ENCODE measurements at regions not wholly inside any gene's neighbourhood (a gene's known extent, or its start where the extent isn't known, plus 50 kb on each side); places are given as distances from the start of the nearest gene placed in this dataset.

DNA sequence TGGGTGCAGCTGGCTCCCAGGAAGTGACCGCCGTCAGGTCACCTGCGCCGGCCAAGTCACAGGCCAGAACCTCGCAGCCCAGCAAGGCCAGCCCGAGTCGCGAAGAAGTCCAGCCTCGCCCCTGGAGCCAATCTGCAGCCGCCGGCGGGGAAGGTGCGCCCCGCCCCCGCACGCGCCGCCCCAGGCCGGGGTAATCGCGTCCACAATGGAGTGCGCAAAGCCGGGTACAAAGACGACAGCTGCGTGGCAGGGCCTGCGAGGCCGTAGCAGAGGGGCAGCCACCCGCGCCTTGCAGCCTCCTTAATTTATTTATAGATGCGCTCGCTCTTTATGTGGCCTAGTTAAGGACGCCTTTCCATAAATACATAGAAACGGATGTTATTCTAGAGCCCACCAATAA is 139.4 kb upstream of the CPEB2 start:
- TF ChIP-seq, protein P1, sequence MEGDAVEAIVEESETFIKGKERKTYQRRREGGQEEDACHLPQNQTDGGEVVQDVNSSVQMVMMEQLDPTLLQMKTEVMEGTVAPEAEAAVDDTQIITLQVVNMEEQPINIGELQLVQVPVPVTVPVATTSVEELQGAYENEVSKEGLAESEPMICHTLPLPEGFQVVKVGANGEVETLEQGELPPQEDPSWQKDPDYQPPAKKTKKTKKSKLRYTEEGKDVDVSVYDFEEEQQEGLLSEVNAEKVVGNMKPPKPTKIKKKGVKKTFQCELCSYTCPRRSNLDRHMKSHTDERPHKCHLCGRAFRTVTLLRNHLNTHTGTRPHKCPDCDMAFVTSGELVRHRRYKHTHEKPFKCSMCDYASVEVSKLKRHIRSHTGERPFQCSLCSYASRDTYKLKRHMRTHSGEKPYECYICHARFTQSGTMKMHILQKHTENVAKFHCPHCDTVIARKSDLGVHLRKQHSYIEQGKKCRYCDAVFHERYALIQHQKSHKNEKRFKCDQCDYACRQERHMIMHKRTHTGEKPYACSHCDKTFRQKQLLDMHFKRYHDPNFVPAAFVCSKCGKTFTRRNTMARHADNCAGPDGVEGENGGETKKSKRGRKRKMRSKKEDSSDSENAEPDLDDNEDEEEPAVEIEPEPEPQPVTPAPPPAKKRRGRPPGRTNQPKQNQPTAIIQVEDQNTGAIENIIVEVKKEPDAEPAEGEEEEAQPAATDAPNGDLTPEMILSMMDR (IDR thresholded peaks at IDR 0.05), result no peak
- no peaks in the 10 kb centered on the region for H3K9me3 Mint-ChIP-seq (ENCODE audit: low read depth)
- no peak overlapping the region for H3K4me3 Mint-ChIP-seq (ENCODE audit: unreplicated experiment)
- H3K27me3 Mint-ChIP-seq (ENCODE audit: low read depth), result peaks cover 6% of the 10 kb centered on the region
- H3K4me1 Mint-ChIP-seq (ENCODE audit: low read depth), result no peaks in the 10 kb centered on the region
- no peak overlapping the region for H3K27ac Mint-ChIP-seq (ENCODE audit: unreplicated experiment)
- no peak for DNase-seq (ENCODE audit: low spot score)
- no peaks in the 10 kb centered on the region for H3K36me3 Mint-ChIP-seq (ENCODE audit: low read depth)

DNA sequence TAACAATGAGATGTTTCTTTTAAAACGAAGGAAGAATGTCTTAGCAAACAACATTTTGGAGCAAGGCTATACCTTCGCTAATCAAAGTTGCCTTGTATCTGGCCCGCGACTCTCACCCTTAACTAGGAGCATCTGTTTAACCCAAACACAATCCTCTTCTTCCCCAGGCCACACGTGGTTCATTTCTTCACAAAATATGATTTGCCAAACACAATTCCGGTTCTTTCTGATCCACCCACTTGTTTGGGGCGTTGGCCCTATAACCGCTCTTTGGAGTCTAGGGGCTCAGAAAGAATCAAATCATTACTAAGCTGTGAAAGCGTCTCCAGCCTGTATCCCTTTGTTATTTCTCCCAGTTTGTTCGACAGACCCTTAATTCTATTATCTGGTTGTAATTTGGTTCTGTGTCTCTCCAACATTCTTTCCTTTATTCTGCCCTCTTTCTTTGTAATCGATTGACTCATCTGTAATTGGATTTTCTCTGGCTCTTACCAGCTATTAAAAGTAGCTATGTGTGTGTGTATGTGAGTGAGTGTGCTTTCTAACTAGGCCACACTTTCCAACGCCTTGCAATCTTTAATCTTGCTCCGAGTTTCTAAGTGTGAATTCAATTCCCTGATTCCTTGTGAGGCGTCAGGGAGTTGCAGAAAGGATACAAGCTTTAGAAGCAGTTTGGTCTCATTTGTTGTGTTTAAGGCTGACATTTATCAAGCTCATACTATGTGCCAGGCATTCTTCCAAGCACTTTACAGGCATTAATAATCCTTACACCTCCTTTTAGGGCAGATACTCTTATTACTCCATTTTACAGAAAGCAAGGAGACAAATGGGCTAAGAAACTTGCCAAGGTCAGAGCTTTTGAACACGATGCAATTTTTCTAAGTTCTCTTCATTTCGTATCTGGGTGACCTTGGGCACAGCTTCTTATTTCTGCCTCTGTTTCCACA is 138.6 kb upstream of the CPEB2 start:
- H3K9me3 Mint-ChIP-seq (ENCODE audit: low read depth), result no peaks in the 10 kb centered on the region
- DNase-seq (ENCODE audit: low spot score), result no peak
- H3K27me3 Mint-ChIP-seq (ENCODE audit: low read depth), result peaks cover 10% of the 10 kb centered on the region
- H3K36me3 Mint-ChIP-seq (ENCODE audit: low read depth), result no peaks in the 10 kb centered on the region
- no peak overlapping the region for H3K27ac Mint-ChIP-seq (ENCODE audit: unreplicated experiment)
- H3K4me1 Mint-ChIP-seq (ENCODE audit: low read depth), result no peaks in the 10 kb centered on the region
- TF ChIP-seq, protein P1 (IDR thresholded peaks at IDR 0.05), result no peak
- no peak overlapping the region for H3K4me3 Mint-ChIP-seq (ENCODE audit: unreplicated experiment)

DNA sequence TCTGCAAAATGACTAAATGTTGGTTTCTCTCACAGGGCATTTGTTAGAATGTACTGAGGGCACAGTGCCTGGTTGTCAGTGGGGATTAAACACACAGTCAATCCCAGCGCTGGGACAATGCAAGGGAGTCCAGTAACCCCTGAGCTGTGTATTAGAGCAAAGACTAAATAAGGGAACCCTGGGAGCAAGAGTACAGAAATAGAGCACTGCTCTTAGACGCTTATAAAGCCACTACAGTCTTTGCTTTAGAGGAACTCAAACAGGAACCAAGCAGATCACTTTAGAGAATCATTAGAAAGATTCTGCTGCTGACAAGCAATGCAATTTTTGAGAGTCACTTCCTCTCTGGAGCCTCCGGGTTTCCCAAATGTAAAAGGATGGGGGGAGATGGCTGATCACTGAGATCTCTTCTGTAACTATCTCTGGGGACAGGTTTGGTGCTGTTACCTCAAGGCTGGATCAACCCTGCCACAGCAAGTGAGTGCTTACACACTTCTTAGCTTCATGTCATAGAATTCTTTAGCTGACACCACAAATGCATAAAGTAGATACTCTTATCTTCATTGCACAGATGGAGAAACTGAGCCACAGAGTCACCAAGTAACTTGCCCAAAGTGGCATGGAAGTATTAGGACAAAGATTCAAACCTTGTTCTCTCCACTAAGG is 137.8 kb upstream of the CPEB2 start:
- TF ChIP-seq, protein P1 (IDR thresholded peaks at IDR 0.05), result no peak
- Mint-ChIP-seq H3K4me3 (ENCODE audit: unreplicated experiment) (no peak overlapping the region), H3K27me3 (ENCODE audit: low read depth) (peaks cover 16% of the 10 kb centered on the region), H3K27ac (ENCODE audit: unreplicated experiment) (no peak overlapping the region), H3K9me3 (ENCODE audit: low read depth) (no peaks in the 10 kb centered on the region), H3K36me3 (ENCODE audit: low read depth) (no peaks in the 10 kb centered on the region), H3K4me1 (ENCODE audit: low read depth) (no peaks in the 10 kb centered on the region)
- no peak for DNase-seq (ENCODE audit: low spot score)

GRCh38 chr4:14865031-14865366 is 137.3 kb upstream of the CPEB2 start:
- DNase-seq (ENCODE audit: low spot score), result no peak
- H3K27me3 Mint-ChIP-seq (ENCODE audit: low read depth), result peaks cover 16% of the 10 kb centered on the region
- no peaks in the 10 kb centered on the region for H3K36me3 Mint-ChIP-seq (ENCODE audit: low read depth)
- H3K4me1 Mint-ChIP-seq (ENCODE audit: low read depth), result no peaks in the 10 kb centered on the region
- TF ChIP-seq, protein P1 (IDR thresholded peaks at IDR 0.05), result no peak
- H3K4me3 Mint-ChIP-seq (ENCODE audit: unreplicated experiment), result no peak overlapping the region
- H3K27ac Mint-ChIP-seq (ENCODE audit: unreplicated experiment), result no peak overlapping the region
- H3K9me3 Mint-ChIP-seq (ENCODE audit: low read depth), result no peaks in the 10 kb centered on the region

DNA sequence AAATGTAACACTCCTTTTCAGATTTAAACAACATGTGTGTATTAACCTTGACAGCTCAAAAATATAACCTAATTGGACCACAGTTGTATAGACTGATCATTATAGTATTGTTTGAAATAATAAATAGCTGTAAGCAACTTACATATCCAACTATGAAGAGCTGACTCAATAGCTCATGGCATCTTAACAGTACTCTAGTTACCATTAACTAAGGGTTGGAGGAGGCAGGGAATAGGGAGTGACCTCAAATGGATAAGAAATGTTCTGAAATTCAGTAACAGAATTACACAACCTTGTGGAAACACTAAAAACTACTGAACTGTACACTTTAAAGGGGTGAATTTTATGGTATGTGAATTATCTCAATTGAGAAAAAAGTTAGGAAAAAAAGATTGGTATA is 136.5 kb upstream of the CPEB2 start:
- TF ChIP-seq, protein P1 (IDR thresholded peaks at IDR 0.05), result no peak
- H3K9me3 Mint-ChIP-seq (ENCODE audit: low read depth), result no peaks in the 10 kb centered on the region
- H3K4me1 Mint-ChIP-seq (ENCODE audit: low read depth), result no peaks in the 10 kb centered on the region
- no peaks in the 10 kb centered on the region for H3K36me3 Mint-ChIP-seq (ENCODE audit: low read depth)
- H3K27ac Mint-ChIP-seq (ENCODE audit: unreplicated experiment), result no peak overlapping the region
- no peak for DNase-seq (ENCODE audit: low spot score)
- peaks cover 18% of the 10 kb centered on the region for H3K27me3 Mint-ChIP-seq (ENCODE audit: low read depth)
- no peak overlapping the region for H3K4me3 Mint-ChIP-seq (ENCODE audit: unreplicated experiment)

All from chondrocyte (in vitro differentiated cells).